Neural cell (in vitro differentiated cells): ENCODE measurements at regions not wholly inside any gene's neighbourhood (a gene's known extent, or its start where the extent isn't known, plus 50 kb on each side); places are given as distances from the start of the nearest gene placed in this dataset.

ENCODE experiments used
- H2AFZ ChIP-seq: fragments of 200-600, 300-800 bp; sonication (generic), shearing (Covaris generic); 2 replicates; pipeline ENCODE4 v1.6.0; 2014; ENCODE audit warnings: low read depth, mild to moderate bottlenecking, antibody characterized with exemption, low read length, moderate library complexity
- H3F3A ChIP-seq: fragments of 200-600 bp; shearing (Covaris generic); 2 replicates; pipeline ENCODE4 v1.6.1; 2016; ENCODE audit warnings: mild to moderate bottlenecking, moderate library complexity, mixed read lengths, antibody characterized with exemption, low read length; ENCODE audit not compliant: insufficient read depth, poor library complexity, severe bottlenecking
- H3K27ac ChIP-seq: fragments of 200-600, 300-800 bp; sonication (generic), shearing (Covaris generic); 2 replicates; pipeline ENCODE4 v1.5.1; 2014; ENCODE audit warnings: mild to moderate bottlenecking, low read length, moderate library complexity
- H3K27me3 ChIP-seq: fragments of 300-800, 200-600 bp; sonication (generic), shearing (Covaris generic); 2 replicates; pipeline ENCODE4 v1.6.0; 2014; ENCODE audit warnings: mild to moderate bottlenecking, low read depth, low read length, moderate library complexity; ENCODE audit not compliant: insufficient read depth
- H3K36me3 ChIP-seq: fragments of 300-800, 200-600 bp; sonication (generic), shearing (Covaris generic); 2 replicates; pipeline ENCODE4 v1.5.1; 2014; ENCODE audit warnings: mild to moderate bottlenecking, antibody characterized with exemption, low read length, moderate library complexity; ENCODE audit not compliant: insufficient read depth
- H3K4me2 ChIP-seq: fragments of 300-800, 200-600 bp; sonication (generic), shearing (Covaris generic); 2 replicates; pipeline ENCODE4 v1.6.0; 2014; ENCODE audit warnings: mild to moderate bottlenecking, low read length
- H3K4me3 ChIP-seq: fragments of 300-800, 200-600 bp; sonication (generic), shearing (Covaris generic); 2 replicates; pipeline ENCODE4 v1.5.1; 2014; ENCODE audit warnings: mild to moderate bottlenecking, low read length, moderate library complexity
- H3K79me2 ChIP-seq: fragments of 200-600 bp; shearing (Covaris generic); replicated peaks from 2 replicates; pipeline ENCODE4 v1.6.0; 2014; ENCODE audit warnings: mild to moderate bottlenecking, low read length, moderate library complexity; ENCODE audit not compliant: insufficient read depth
- H3K9ac ChIP-seq: fragments of 300-800, 200-600 bp; sonication (generic), shearing (Covaris generic); 2 replicates; pipeline ENCODE4 v1.6.1; 2016; ENCODE audit warnings: mild to moderate bottlenecking, low read length, mixed read lengths
- H3K9me2 ChIP-seq: fragments of 200-600 bp; shearing (Covaris generic); 2 replicates; pipeline ENCODE4 v1.6.1; 2016; ENCODE audit warnings: mild to moderate bottlenecking, low read length, mixed read lengths; ENCODE audit not compliant: insufficient read depth
- H3K9me3 ChIP-seq: fragments of 200-600, 300-800 bp; sonication (generic), shearing (Covaris generic); 2 replicates; pipeline ENCODE4 v1.6.1; 2016; ENCODE audit warnings: mild to moderate bottlenecking, mixed run types, low read length, moderate library complexity, mixed read lengths
- H4K20me1 ChIP-seq: fragments of 200-600 bp; shearing (Covaris generic); 2 replicates; pipeline ENCODE4 v1.6.1; 2016; ENCODE audit warnings: mild to moderate bottlenecking, mixed run types; ENCODE audit not compliant: insufficient read depth
- CTCF ChIP-seq: fragments of 450-650 bp; IDR thresholded peaks from 2 replicates; pipeline ENCODE4 v1.5.1; 2014; ENCODE audit warnings: antibody characterized with exemption, mild to moderate bottlenecking, moderate library complexity; ENCODE audit not compliant: poor library complexity, severe bottlenecking
- EP300 ChIP-seq: fragments of 450-650 bp; conservative IDR thresholded peaks from 2 replicates; pipeline ENCODE4 v1.6.1; 2014; ENCODE audit warnings: antibody characterized with exemption, mild to moderate bottlenecking, moderate library complexity; ENCODE audit not compliant: poor library complexity, severe bottlenecking
- EZH2 ChIP-seq: fragments of 200-600, 300-800 bp; shearing (Covaris generic), sonication (generic); IDR thresholded peaks from 2 replicates; pipeline ENCODE4 v1.6.1; 2014; ENCODE audit warnings: antibody characterized with exemption, low read length, borderline replicate concordance, mild to moderate bottlenecking; ENCODE audit not compliant: insufficient read depth, poor library complexity, severe bottlenecking
- MXI1 ChIP-seq: fragments of 450-650 bp; conservative IDR thresholded peaks from 2 replicates; pipeline ENCODE4 v1.6.1; 2014; ENCODE audit warnings: antibody characterized with exemption, mild to moderate bottlenecking; ENCODE audit not compliant: poor library complexity, severe bottlenecking
- POLR2AphosphoS5 ChIP-seq: IDR thresholded peaks from 2 replicates; pipeline ENCODE4 v1.6.1; 2012
- RAD21 ChIP-seq: fragments of 450-650 bp; conservative IDR thresholded peaks from 2 replicates; pipeline ENCODE4 v1.6.1; 2014; ENCODE audit warnings: antibody characterized with exemption, mild to moderate bottlenecking, moderate library complexity
- REST ChIP-seq: IDR thresholded peaks from 2 replicates; pipeline ENCODE4 v1.6.1; 2012; ENCODE audit warnings: borderline replicate concordance
- SMC3 ChIP-seq: fragments of 450-650 bp; conservative IDR thresholded peaks from 2 replicates; pipeline ENCODE4 v1.6.1; 2014; ENCODE audit warnings: antibody characterized with exemption, mild to moderate bottlenecking, moderate library complexity; ENCODE audit not compliant: poor library complexity
- TAF1 ChIP-seq: IDR thresholded peaks from 2 replicates; pipeline ENCODE4 v1.6.1; 2012; ENCODE audit warnings: low read depth

- Histone ChIP-seq H3K9me2 (no peaks in the 10 kb centered on the region), H4K20me1 (no peaks in the 10 kb centered on the region), H3K36me3 (no peaks in the 10 kb centered on the region), H3K27me3 (no peaks in the 10 kb centered on the region), H2AFZ (no peak overlapping the region), H3K9ac (no peak overlapping the region), H3K4me2 (no peak overlapping the region), H3K79me2 (no peaks in the 10 kb centered on the region), H3F3A (no peaks in the 10 kb centered on the region), H3K9me3 (no peaks in the 10 kb centered on the region), H3K4me3 (no peak overlapping the region), H3K27ac (no peak overlapping the region)
- TF ChIP-seq TAF1 = no peak
- TF ChIP-seq MXI1 = no peak
- no peak for TF ChIP-seq EP300
- TF ChIP-seq POLR2AphosphoS5 = no peak
- no peak for TF ChIP-seq RAD21
- TF ChIP-seq EZH2 = no peak
- no peak for TF ChIP-seq SMC3
- TF ChIP-seq REST = no peak
- no peak for TF ChIP-seq CTCF
Measured at GRCh38 chr4:126871810-126872209, 760.9 kb upstream of the INTU start.

- Histone ChIP-seq H3F3A (no peaks in the 10 kb centered on the region), H3K36me3 (no peaks in the 10 kb centered on the region), H3K27ac (no peak overlapping the region), H3K9me2 (no peaks in the 10 kb centered on the region), H3K27me3 (no peaks in the 10 kb centered on the region), H3K9ac (no peak overlapping the region), H3K9me3 (no peaks in the 10 kb centered on the region), H2AFZ (no peak overlapping the region), H3K4me2 (no peak overlapping the region), H3K4me3 (no peak overlapping the region), H4K20me1 (no peaks in the 10 kb centered on the region), H3K79me2 (no peaks in the 10 kb centered on the region)
- TF ChIP-seq EP300 (no peak), POLR2AphosphoS5 (no peak)
Measured at GRCh38 chr4:126874533-126874932, 758.2 kb upstream of the INTU start.

GRCh38 chr4:126888968-126889367 is 743.8 kb upstream of the INTU start:
- TF ChIP-seq MXI1 = no peak
- Histone ChIP-seq H3F3A (no peaks in the 10 kb centered on the region), H3K79me2 (no peaks in the 10 kb centered on the region), H3K27ac (no peak overlapping the region), H3K36me3 (no peaks in the 10 kb centered on the region), H3K9me2 (no peaks in the 10 kb centered on the region), H3K9me3 (no peaks in the 10 kb centered on the region), H2AFZ (no peak overlapping the region), H3K27me3 (no peaks in the 10 kb centered on the region), H3K4me2 (no peak overlapping the region), H4K20me1 (no peaks in the 10 kb centered on the region), H3K9ac (no peak overlapping the region), H3K4me3 (no peak overlapping the region)
